GM18867 (cell line): ENCODE measurements at regions not wholly inside any gene's neighbourhood (a gene's known extent, or its start where the extent isn't known, plus 50 kb on each side); places are given as distances from the start of the nearest gene placed in this dataset.

Experiments used
- ATAC-seq: cut with Tn5 transposase; IDR thresholded peaks from one replicate; pipeline ENCODE4 v1.9.1; 2021; ENCODE audit warnings: mild to moderate bottlenecking, moderate library complexity; ENCODE audit not compliant: unreplicated experiment

DNA sequence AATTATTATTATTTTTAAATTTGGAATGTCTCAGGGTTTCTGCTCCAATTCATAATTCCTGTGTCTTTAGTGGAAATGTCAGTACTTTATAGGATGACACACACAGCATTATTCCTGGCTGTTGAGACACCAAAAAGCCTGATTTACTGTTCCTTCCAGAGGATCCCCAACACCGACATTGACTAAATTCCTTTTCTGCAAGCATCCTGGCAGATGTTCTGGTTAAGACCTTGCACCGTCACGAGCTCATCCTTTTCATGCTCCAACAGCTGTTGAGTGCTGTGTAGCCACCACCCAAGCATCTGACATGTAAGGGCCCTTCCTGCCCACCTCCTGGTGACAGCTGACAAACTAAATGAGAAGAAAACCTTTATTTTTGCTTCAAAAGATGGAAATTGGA, 284.3 kb upstream of the SULF2 start:
- no peak for ATAC-seq

- ATAC-seq, result no peak
Measured at GRCh38 chr20:48066851-48067250, 281.6 kb upstream of the SULF2 start.

GRCh38 chr20:48066246-48066645, 281.0 kb upstream of the SULF2 start:
- ATAC-seq, result no peak

DNA sequence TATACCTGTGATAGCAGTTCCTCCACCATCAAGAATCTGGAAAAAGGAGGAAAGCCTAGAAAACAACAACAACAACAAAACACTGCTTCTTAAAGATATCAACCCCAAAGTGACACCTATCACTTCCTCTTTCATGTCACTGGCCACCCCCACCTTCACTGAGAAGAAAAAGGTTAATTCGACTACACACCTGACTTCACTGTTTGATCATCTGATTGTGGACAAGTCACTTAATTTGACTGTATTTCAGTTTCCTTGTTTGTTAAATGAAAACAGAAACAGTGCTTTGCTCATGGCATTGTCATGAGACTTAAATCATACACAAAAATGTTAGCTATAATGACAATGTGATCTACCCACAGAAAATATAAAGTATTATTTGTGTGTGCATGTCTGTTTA, 280.6 kb upstream of the SULF2 start:
- no peak for ATAC-seq

DNA sequence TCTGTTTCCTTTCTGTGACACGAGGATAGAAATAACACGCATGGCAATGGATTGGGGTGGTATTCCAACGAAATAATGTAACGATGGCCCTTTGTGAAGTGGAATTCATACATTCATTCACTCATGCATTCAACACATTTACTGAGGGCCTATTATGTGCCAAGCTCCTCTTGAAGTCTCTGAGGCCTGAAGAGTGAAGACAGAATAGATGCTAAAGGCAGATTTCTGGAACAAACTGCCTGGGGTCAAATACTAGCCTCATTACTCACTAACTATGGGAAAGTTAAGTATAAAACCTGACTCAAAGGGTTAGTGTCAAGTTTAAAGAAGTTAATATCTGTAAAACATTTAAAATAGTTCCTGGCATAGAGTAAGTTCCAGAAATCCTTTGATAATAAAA, 279.6 kb upstream of the SULF2 start:
- ATAC-seq, result no peak

DNA sequence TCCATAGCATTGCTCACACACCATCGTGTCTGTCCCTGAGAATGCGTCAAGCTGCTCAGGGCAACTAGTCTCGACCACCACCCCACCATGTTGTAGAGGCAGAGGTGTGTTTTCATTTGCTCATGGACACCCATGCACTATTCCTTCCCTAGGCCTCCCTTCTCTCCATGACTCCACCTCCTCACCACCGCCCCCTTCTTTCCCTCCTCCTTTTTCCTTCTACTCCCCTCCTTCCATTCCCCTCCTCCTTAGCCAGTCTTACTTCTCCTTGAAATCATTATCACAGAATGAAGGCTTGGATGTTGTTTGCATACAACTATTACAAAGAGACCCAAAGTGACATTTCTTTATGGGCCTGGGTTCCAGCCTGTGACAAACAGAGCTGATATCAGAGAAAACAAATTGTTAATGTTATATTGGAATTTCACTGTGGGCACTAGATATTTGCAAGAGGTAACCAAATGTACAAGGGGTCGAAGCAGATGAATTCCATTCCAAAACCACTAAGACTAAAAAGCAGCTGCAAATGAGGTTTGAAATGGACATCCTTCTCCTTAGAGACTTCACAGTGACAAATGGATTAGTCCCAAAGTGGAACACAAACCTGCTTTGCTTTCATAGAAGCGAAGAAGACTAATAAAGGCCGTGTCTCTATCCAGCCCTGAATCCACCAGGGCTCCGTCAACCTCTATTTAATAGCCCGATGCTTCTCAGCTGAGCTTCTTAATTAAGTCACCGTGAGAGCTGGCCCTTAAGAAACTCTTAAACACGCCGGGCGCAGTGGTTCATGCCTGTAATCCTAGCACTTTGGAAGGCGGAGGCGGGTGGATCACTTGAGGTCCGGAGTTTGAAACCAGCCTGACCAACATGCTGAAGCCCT, 275.8 kb upstream of the SULF2 start:
- ATAC-seq, result no peak

- ATAC-seq, result no peak
Measured at GRCh38 chr20:48058611-48059559, 273.6 kb upstream of the SULF2 start.

- ATAC-seq, result no peak
Measured at GRCh38 chr20:48057739-48058138, 272.5 kb upstream of the SULF2 start.

GRCh38 chr20:48057251-48057650, 272.0 kb upstream of the SULF2 start:
- no peak for ATAC-seq

GRCh38 chr20:48056218-48056617, 270.9 kb upstream of the SULF2 start:
- no peak for ATAC-seq

DNA sequence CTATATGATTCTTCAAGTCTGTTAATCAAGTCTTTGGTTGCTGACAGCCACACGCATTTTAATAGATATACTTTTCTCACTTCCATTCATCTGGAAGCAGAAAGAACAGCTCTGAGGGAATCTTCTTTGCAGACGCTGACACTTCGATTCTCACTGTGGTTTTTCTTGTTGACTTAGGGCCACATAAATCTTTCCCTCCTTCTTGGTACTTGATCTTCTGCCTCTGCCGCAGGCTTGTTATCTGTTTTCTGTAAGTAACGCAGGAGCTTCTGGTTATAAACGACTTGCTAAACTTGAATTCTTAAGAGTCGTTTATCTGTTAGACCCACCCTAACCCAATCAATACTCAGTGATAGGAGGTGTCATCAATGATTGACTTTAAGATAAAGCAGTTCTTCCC, 268.8 kb upstream of the SULF2 start:
- ATAC-seq, result no peak

DNA sequence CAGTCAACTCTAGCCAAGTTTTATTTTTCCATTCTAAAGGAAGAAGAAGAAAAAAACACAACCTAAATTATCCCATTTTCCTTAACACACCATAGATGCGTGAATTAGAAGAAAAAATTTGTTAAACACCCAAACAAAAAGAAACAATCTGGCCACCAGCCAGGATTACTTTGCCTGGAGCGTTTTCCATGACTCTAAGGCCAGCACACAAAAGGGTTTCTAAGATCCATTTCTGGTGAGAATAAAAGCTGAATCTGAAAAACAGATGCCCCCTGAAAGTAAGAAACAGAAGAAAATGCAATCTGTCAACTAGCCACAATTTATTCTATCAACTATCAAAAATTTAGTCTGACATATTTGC, 267.2 kb upstream of the SULF2 start:
- ATAC-seq, result no peak

GRCh38 chr20:48051794-48052474, 266.7 kb upstream of the SULF2 start:
- no peak for ATAC-seq

- ATAC-seq, result no peak
Measured at GRCh38 chr20:48049641-48050040, 264.4 kb upstream of the SULF2 start.

- ATAC-seq, result no peak
Measured at GRCh38 chr20:48049171-48049570, 263.9 kb upstream of the SULF2 start.

DNA sequence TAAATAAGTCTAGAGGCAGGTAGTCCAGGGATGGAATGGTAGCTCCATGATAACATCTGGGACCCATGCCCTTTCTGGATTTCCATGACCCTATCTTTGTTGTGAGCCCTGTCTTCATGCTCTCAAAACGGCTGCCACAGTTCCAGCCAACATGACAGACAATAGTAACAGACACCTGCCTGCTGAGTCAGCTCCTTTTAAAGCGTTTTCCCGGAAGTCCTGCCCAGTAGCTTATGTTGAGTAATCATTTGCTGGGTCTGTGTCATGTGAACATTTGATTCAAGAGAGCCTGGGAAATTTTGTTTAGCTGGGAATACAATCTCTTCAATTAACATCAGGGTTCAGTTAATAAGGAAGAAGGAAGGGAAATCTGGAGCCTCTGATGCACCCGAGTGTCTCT, 262.2 kb upstream of the SULF2 start:
- no peak for ATAC-seq

DNA sequence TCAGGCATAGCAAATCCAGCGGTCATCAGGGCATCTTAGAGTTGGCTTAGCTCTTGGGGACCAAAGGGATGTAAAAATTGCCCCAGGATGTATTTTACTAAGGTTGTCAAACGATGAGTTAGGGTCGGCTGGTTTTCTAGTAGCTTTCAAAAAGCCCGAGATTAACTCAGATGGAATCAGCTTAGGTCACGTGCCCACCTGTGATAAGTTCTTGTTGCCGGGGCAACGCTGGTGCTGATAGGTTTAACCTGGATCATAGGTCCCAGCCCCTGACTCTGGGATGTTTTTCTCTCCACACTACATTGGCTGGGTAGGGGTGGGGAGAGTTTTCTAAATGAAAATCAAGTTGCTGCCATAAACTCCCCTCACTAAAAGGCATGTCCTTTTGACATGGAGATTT, 257.3 kb upstream of the SULF2 start:
- no peak for ATAC-seq

DNA sequence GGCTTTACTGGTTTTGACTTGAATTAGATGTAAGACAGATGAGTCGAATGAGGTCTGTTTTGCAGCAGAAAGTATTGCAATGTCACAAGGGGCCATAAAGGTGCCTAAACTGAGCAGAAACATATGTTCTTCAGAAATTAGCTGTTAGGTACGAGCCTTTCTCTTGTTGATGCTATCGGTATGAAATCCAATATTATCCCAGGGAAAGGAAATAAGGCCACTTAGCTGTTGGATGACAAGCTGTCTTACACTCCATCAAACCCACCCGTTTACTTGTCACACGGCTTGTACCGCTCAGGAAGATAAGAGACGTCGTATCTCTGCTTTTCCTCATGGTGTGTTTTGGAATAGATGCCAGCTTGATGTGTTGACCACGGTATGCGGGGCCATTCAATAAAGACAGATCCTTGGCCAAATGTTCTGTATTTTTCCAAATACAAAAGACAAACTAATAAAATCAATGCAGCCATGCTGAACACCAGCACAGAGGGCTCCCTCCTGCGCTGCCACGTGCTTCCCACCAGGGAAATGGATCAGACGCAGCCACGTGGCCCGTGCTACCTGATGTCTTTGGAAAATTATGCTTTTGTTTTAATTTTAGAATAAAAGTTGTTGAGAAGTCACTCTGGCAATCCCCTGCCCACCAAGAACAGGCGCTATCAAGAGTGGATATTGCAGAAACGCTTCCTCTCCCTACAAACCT, 255.9 kb upstream of the SULF2 start:
- no peak for ATAC-seq

GRCh38 chr20:48040491-48040890, 255.2 kb upstream of the SULF2 start:
- ATAC-seq, result no peak

- ATAC-seq, result no peak
Measured at GRCh38 chr20:48040051-48040450, 254.8 kb upstream of the SULF2 start.

DNA sequence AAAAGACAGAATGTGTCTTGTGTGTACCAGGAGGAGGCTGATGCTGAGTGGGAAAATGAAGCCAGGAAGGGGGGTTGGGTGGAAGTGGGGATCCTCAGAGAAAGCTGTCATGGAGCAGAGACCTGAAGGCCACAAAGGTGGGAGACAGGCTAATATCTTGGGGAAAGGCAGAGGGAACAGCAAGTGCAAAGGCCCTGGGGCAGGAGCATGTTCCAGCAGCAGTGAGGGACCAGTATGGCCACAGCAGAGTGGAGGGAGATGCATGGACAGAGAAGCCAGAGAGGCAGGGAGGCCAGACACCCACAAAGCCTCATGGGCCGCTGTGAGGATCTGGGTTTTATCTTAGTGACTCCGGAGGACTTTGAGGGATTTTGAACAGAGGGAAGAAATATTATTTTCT, 254.2 kb upstream of the SULF2 start:
- ATAC-seq, result no peak
